T-cell (primary cell): ENCODE measurements at regions not wholly inside any gene's neighbourhood (a gene's known extent, or its start where the extent isn't known, plus 50 kb on each side); places are given as distances from the start of the nearest gene placed in this dataset.

Experiments used
- ATAC-seq, 4 experiments: fragments of 200-7000 bp in 3 of 4; fragments of 150-1000 bp in 1 of 4; cut with Tn5 transposase; replicated peaks in 1 of 4; 1 replicate in 3 of 4; 2 replicates in 1 of 4; pipeline ENCODE4 v1.10.0; 2021; ENCODE audit warnings: moderate library complexity in 3 of 4, mild to moderate bottlenecking in 2 of 4, moderate number of reproducible peaks in 1 of 4
- CTCF ChIA-PET, 2 donors: fragments of 300-600 bp; sonication (Branson Sonifier 250); formaldehyde crosslinking; loops; one replicate each; lab custom pipeline; 2022; ENCODE audit warnings: antibody characterized with exemption in 2 of 2; lab: Charles Lee
- POLR2A ChIA-PET, 2 donors: fragments of 300-600 bp; sonication (Branson Sonifier 250); formaldehyde crosslinking; loops; one replicate each; lab custom pipeline; 2022; ENCODE audit warnings: antibody characterized with exemption in 2 of 2; lab: Charles Lee
- DNase-seq, 35 experiments: peaks; one replicate each; pipeline versions ENCODE4 v3.0.0 to v3.0.0-alpha.2; 2013 to 2023
- H3K27ac ChIP-seq: one replicate; pipeline ENCODE4 v1.5.1; 2013; ENCODE audit warnings: low read length
- H3K27me3 ChIP-seq, 2 experiments: replicated peaks in 1 of 2; 1 replicate in 1 of 2; 2 replicates in 1 of 2; pipeline versions ENCODE4 v1.6.1 to v1.7.0; 2013; ENCODE audit warnings: low read length in 1 of 2, mixed read lengths in 1 of 2; ENCODE audit not compliant: control insufficient read depth in 2 of 2, insufficient read depth in 2 of 2; ENCODE audit errors: extremely low read depth in 1 of 2
- H3K36me3 ChIP-seq, 2 donors: 1 replicate in 1 of 2; 2 replicates in 1 of 2; pipeline versions ENCODE4 v1.6.1 to v1.7.0; 2013; ENCODE audit warnings: low read length in 1 of 2; ENCODE audit not compliant: control insufficient read depth in 2 of 2, insufficient read depth in 1 of 2; ENCODE audit errors: extremely low read depth in 1 of 2
- H3K4me1 ChIP-seq, 2 experiments: 1 replicate in 1 of 2; 2 replicates in 1 of 2; pipeline versions ENCODE4 v1.6.1 to v1.7.0; 2013; ENCODE audit warnings: low read length in 2 of 2, mixed read lengths in 1 of 2; ENCODE audit not compliant: insufficient read depth in 2 of 2, control insufficient read depth in 1 of 2; ENCODE audit errors: extremely low read depth in 1 of 2
- H3K4me3 ChIP-seq, 2 donors: 1 replicate in 1 of 2; 2 replicates in 1 of 2; pipeline versions ENCODE4 v1.5.1 to v1.7.0; 2013; ENCODE audit warnings: mild to moderate bottlenecking in 2 of 2, low read length in 1 of 2, moderate library complexity in 1 of 2; ENCODE audit not compliant: control insufficient read depth in 1 of 2; ENCODE audit errors: extremely low read depth in 1 of 2
- H3K9me3 ChIP-seq: 2 replicates; pipeline ENCODE4 v1.7.0; 2013
- H3K27ac Mint-ChIP-seq, 2 donors: one replicate each; pipeline ENCODE4 v1.8.0; 2020 to 2021; ENCODE audit warnings: mild to moderate bottlenecking in 2 of 2, mixed read lengths in 2 of 2
- H3K27me3 Mint-ChIP-seq, 2 donors: one replicate each; pipeline ENCODE4 v1.8.0; 2021 to 2022; ENCODE audit warnings: mixed read lengths in 2 of 2
- H3K36me3 Mint-ChIP-seq: one replicate; pipeline ENCODE4 v1.8.0; 2021; ENCODE audit warnings: mixed read lengths
- H3K4me1 Mint-ChIP-seq, 3 donors: one replicate each; pipeline ENCODE4 v1.8.0; 2020 to 2022; ENCODE audit warnings: mixed read lengths in 3 of 3, mild to moderate bottlenecking in 1 of 3
- H3K4me3 Mint-ChIP-seq, 3 donors: one replicate each; pipeline ENCODE4 v1.8.0; 2020 to 2022; ENCODE audit warnings: mild to moderate bottlenecking in 3 of 3, mixed read lengths in 3 of 3, moderate library complexity in 3 of 3
- H3K9me3 Mint-ChIP-seq, 3 donors: one replicate each; pipeline ENCODE4 v1.8.0; 2020 to 2022; ENCODE audit warnings: mixed read lengths in 3 of 3
- WGBS: methylation state at CpG from one replicate; pipeline ENCODE4 v1.1.5; 2013; ENCODE audit warnings: missing lambda C conversion rate; ENCODE audit not compliant: insufficient coverage; 5-methylcytosine and 5-hydroxymethylcytosine counted together

DNA sequence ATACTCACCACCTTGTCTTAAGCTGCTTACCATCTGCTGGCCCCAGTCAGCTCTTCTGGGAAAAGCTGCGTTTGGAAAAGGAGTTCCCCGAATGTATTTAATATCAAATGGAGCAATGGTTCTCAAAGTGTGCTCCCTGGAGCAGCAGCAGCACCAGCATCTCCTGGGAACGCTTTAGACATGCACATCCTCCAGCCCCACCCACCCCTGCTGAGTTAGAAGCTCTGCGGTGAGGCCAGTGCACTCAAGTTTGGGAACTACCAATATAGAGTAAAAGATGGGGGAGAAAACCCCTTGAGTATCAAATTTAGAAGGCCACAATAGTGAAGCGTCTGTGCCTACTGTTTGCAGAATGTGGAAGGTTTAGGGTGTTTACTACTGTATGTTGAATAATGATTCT, 124.0 kb upstream of the TOPAZ1 start:
- WGBS = no CpG with 5 or more reads among the region's 5 CpGs
- Mint-ChIP-seq H3K27me3 (peaks cover 11 to 16% of the 10 kb centered on the region in 2 donors), H3K4me3 (no peak overlapping the region), H3K4me1 (no peaks in the 10 kb centered on the region), H3K27ac (no peak overlapping the region), H3K9me3 (no peaks in the 10 kb centered on the region), H3K36me3 (no peaks in the 10 kb centered on the region)
- Histone ChIP-seq H3K27me3 (peaks cover 0 to 18% of the 10 kb centered on the region in 2 experiments), H3K9me3 (no peaks in the 10 kb centered on the region), H3K36me3 (no peaks in the 10 kb centered on the region), H3K4me3 (no peak overlapping the region), H3K27ac (no peak overlapping the region), H3K4me1 (no peaks in the 10 kb centered on the region)
- CTCF ChIA-PET = interaction anchor here in 1 of 2 donors (0.6 kb wide), 1 partner anchor 33 kb away, joined by 3 read pairs; no protein-coding TSS in a partner anchor
- POLR2A ChIA-PET = no interaction called here
- DNase-seq = no peak
- no peak for ATAC-seq

DNA sequence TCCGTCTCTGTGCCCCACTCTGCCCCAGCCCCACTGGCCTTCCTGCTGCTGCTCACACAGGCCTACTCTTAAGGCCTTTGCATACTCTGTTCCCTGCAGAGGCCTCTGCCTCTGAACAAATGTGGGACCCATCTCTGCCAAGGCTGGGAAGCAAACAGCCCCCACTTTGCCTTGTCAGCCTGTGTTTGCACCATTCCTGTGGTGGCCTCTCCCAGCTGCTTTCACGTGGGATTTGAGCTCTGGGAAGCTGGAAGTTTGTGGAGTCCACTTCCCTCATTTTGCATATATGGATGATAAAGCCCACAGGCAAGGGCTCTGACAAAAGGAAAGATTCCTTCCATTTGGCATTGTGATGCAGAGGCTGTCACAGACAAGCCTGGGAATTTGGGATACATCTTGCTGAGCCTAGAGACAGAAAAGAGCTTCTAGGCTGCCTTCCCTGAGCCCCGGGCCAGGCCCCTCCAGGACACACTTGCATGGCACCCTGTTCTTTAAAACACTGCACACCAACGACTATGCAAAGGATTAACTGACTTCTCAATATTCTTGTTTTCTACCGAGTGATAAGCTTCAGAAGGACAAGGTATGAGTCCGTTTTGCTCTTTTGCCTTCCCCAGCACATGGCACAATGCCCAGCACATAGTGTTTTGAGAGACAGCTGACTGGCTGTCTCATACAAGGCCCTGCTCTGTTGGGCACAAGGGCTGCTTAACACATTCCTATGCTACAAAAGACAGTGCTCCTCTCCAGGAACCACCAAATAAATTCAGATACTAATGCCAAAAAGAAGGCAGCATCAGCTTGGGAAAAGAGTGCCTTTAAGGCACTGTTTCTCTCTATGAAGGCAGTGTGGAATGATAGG, 120.7 kb upstream of the TOPAZ1 start:
- Histone ChIP-seq H3K4me1 (no peaks in the 10 kb centered on the region), H3K36me3 (no peaks in the 10 kb centered on the region), H3K4me3 (no peak overlapping the region), H3K27me3 (peaks cover 0 to 8% of the 10 kb centered on the region in 2 experiments), H3K9me3 (no peaks in the 10 kb centered on the region), H3K27ac (no peak overlapping the region)
- Mint-ChIP-seq H3K27ac (no peak overlapping the region), H3K4me1 (no peaks in the 10 kb centered on the region), H3K36me3 (no peaks in the 10 kb centered on the region), H3K27me3 (peaks cover 4 to 10% of the 10 kb centered on the region in 2 donors), H3K4me3 (no peak overlapping the region), H3K9me3 (no peaks in the 10 kb centered on the region)
- WGBS = 73% methylated on average over 6 of the region's 6 CpGs
- DNase-seq = no peak
- CTCF ChIA-PET = no interaction called here
- ATAC-seq = no peak
- POLR2A ChIA-PET = interaction anchor here in 1 of 2 donors (0.6 kb wide), 1 partner anchor 7 kb away, joined by 3 read pairs; no protein-coding TSS in a partner anchor

DNA sequence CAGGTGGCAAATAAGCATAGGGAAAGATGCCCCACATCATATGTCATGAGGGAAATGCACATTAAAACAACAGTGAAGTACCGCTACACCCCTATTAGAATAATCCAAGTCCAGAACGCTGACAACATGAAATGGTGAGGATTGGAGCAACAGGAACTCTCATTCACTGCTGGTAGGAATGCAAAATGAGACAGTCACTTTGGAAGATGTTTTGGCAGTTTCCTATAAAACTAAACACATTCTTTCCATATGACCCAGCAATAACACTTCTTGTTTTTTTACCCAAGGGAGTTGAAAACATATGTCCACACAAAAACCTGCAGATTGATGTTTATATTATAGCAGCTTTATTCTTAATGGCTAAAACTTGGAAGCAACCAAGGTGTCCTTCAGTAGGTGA, 116.4 kb upstream of the TOPAZ1 start:
- Mint-ChIP-seq H3K4me1 (peaks cover 3 to 9% (median 8%) of the 10 kb centered on the region in 3 donors), H3K9me3 (no peaks in the 10 kb centered on the region), H3K4me3 (no peak overlapping the region), H3K36me3 (no peaks in the 10 kb centered on the region), H3K27me3 (peaks cover 0 to 2% of the 10 kb centered on the region in 2 donors), H3K27ac (no peak overlapping the region)
- no peak overlapping the region for H3K27ac ChIP-seq
- no peaks in the 10 kb centered on the region for H3K9me3 ChIP-seq
- WGBS = no CpG with 5 or more reads among the region's 2 CpGs
- H3K36me3 ChIP-seq = no peaks in the 10 kb centered on the region
- no peak for ATAC-seq
- H3K4me3 ChIP-seq = no peak overlapping the region
- POLR2A ChIA-PET = no interaction called here
- no peaks in the 10 kb centered on the region for H3K27me3 ChIP-seq
- CTCF ChIA-PET = no interaction called here
- no peak for DNase-seq
- peaks cover 0 to 4% of the 10 kb centered on the region in 2 experiments for H3K4me1 ChIP-seq

DNA sequence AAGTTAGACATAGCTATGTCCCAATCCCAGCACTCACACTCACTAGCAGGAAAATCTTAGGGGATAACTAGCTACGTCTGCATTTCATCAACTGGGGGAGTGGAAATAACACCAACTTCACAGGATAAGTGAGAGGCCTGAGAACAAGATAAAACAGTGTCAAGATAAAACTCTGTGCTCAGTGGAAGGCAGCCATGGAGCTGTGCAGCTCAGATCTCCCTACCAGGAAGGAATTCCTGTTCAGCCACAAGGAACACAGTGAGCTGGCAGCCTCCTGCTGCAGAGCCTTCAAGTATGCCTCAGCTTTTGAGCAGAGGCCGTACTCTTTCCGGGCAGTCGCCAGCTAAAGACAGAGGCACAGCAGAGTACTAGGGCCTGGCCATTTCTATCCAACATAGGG, 115.8 kb upstream of the TOPAZ1 start:
- peaks cover 0 to 6% of the 10 kb centered on the region in 2 experiments for H3K4me1 ChIP-seq
- no peak overlapping the region for H3K4me3 Mint-ChIP-seq
- no peaks in the 10 kb centered on the region for H3K27me3 ChIP-seq
- H3K27ac ChIP-seq = no peak overlapping the region
- no peak for ATAC-seq
- CTCF ChIA-PET = no interaction called here
- H3K9me3 ChIP-seq = no peaks in the 10 kb centered on the region
- H3K9me3 Mint-ChIP-seq = no peaks in the 10 kb centered on the region
- no peaks in the 10 kb centered on the region for H3K36me3 Mint-ChIP-seq
- H3K36me3 ChIP-seq = no peaks in the 10 kb centered on the region
- no peak for DNase-seq
- POLR2A ChIA-PET = no interaction called here
- 100% methylated on average over 3 of the region's 4 CpGs for WGBS
- H3K4me3 ChIP-seq = no peak overlapping the region
- H3K4me1 Mint-ChIP-seq = peaks cover 3 to 11% (median 9%) of the 10 kb centered on the region in 3 donors
- no peak overlapping the region for H3K27ac Mint-ChIP-seq
- peaks cover 0 to 2% of the 10 kb centered on the region in 2 donors for H3K27me3 Mint-ChIP-seq

DNA sequence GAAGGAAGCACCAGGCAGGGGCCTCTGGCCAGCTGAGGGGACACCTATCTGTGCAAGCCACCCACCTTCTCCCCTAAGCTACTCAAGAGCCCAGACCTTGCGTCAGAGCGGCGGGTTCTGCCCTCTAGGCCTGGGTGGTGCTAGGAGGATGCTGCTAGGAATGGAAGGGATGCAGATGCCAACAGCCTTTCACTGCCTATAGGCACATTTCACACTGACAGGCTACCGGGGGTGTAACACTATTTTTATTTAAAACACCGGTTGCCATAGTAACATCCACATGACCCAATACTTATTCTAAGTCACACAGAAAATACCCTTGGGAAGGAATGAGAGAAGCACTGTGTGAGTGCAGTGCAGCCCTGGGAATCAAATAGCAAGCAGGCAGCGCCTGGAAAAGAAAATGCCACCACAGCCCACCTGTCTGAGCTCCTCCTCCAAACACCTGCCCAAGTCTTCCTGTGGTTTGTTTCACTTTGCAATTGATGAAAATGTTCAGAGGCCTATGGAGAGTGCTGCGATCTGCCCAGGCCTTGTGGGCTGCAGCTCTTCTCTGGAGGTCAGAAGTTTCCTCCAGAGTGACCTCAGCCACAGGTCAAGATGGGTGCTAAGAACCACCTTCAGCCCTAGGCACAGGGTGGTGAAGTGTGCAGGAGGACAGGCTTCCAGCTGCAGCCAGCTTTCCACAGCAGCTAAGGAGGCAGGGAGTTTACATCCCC, 113.5 kb upstream of the TOPAZ1 start:
- ATAC-seq (no peak), DNase-seq (no peak)
- Histone ChIP-seq H3K27me3 (no peaks in the 10 kb centered on the region), H3K36me3 (no peaks in the 10 kb centered on the region), H3K4me3 (no peak overlapping the region), H3K27ac (no peak overlapping the region), H3K4me1 (peaks cover 0 to 6% of the 10 kb centered on the region in 2 experiments), H3K9me3 (no peaks in the 10 kb centered on the region)
- peaks cover 0 to 2% of the 10 kb centered on the region in 2 donors for H3K27me3 Mint-ChIP-seq
- CTCF ChIA-PET = no interaction called here
- no peak overlapping the region for H3K4me3 Mint-ChIP-seq
- POLR2A ChIA-PET = interaction anchor here in 1 of 2 donors (0.6 kb wide), 1 partner anchor 8 kb away, joined by 3 read pairs; no protein-coding TSS in a partner anchor
- no peaks in the 10 kb centered on the region for H3K36me3 Mint-ChIP-seq
- no peaks in the 10 kb centered on the region for H3K9me3 Mint-ChIP-seq
- H3K27ac Mint-ChIP-seq = no peak overlapping the region
- peaks cover 3 to 11% (median 9%) of the 10 kb centered on the region in 3 donors for H3K4me1 Mint-ChIP-seq
- WGBS = 90% methylated on average over 1 of the region's 7 CpGs

DNA sequence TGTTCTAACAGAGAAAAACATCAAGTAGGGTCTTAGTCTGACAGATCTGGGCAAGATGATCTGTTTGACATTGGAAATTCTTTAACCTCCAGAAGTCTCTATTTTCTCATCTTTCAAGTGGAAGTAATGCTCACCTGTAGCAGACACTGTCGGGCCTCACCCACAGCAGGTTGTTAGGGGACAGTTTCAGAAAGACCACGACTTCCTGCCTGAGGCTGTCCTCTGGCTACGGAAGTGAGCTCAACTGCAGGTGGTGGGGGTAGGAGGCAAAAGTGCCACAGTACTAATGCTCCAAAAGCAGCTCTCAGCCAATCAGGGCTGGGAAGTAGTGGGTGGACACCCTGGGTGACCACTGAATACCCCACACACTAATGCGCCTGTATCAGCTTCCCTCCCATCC, 111.4 kb upstream of the TOPAZ1 start:
- no peak overlapping the region for H3K4me3 ChIP-seq
- ChIA-PET CTCF (no interaction called here), POLR2A (no interaction called here)
- H3K4me1 ChIP-seq = peaks cover 0 to 6% of the 10 kb centered on the region in 2 experiments
- H3K27ac ChIP-seq = no peak overlapping the region
- no peaks in the 10 kb centered on the region for H3K36me3 ChIP-seq
- no peaks in the 10 kb centered on the region for H3K9me3 ChIP-seq
- no peaks in the 10 kb centered on the region for H3K9me3 Mint-ChIP-seq
- H3K36me3 Mint-ChIP-seq = no peaks in the 10 kb centered on the region
- H3K27me3 Mint-ChIP-seq = peaks cover 0 to 15% of the 10 kb centered on the region in 2 donors
- H3K4me3 Mint-ChIP-seq = no peak overlapping the region
- no peak overlapping the region for H3K27ac Mint-ChIP-seq
- peak in 2 of 4 experiments; percentile 36 to 37 for ATAC-seq
- no CpG with 5 or more reads among the region's 4 CpGs for WGBS
- peaks cover 3 to 11% (median 9%) of the 10 kb centered on the region in 3 donors for H3K4me1 Mint-ChIP-seq
- no peaks in the 10 kb centered on the region for H3K27me3 ChIP-seq
- DNase-seq = no peak
